ENCODE measurements at regions not wholly inside any gene's neighbourhood (a gene's known extent, or its start where the extent isn't known, plus 50 kb on each side); places are given as distances from the start of the nearest gene placed in this dataset.

DNA sequence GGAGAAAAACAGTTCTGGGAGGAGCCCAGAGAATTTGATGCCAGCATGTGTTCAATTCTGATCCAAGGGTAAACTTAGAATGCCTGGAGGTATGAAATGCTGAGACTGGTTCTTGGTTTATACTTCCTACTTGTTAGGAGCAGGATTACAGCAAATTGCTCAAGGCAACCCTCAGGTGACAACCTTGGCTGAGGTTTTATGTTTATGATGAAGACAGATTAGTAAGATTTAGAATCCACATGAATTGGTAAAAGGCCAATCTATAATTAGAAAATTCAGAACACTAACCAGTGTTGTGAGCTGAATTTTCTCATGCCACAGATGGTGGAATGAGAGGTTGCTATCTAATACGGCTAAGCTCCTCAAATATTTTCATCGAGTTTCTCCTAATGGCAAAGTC lies 235.3 kb upstream of the NRIP1 start:
- no peaks in the 10 kb centered on the region for H3K9me3 ChIP-seq (ENCODE audit: control insufficient read depth, insufficient read depth, low read depth, low read length)
- H3K36me3 ChIP-seq (ENCODE audit: control insufficient read depth in 2 of 2, insufficient read depth in 1 of 2, low read length in 2 of 2) = no peaks in the 10 kb centered on the region
- ChIA-PET POLR2A (no interaction called here), CTCF (no interaction called here)
- H3K4me3 ChIP-seq (ENCODE audit: low read depth, low read length) = no peak overlapping the region
- no peaks in the 10 kb centered on the region for H3K4me1 ChIP-seq (ENCODE audit: control insufficient read depth, insufficient read depth, low read length)
- H3K27ac ChIP-seq (ENCODE audit: extremely low read depth, low read depth, low read length) = no peak overlapping the region
- TF ChIP-seq ZBTB1 (tag by site-specific recombination; IDR thresholded peaks at IDR 0.05) = no peak
- TF ChIP-seq ZNF341 (tag by site-specific recombination; IDR thresholded peaks at IDR 0.05; ENCODE audit: low read depth) = no peak
- no peak for TF ChIP-seq ZNF600 (tag by site-specific recombination; IDR thresholded peaks at IDR 0.05)
- no peak for TF ChIP-seq IKZF3 (tag by site-specific recombination; IDR thresholded peaks at IDR 0.05)
- no peak for TF ChIP-seq GLIS1 (tag by site-specific recombination; IDR thresholded peaks at IDR 0.05)

DNA sequence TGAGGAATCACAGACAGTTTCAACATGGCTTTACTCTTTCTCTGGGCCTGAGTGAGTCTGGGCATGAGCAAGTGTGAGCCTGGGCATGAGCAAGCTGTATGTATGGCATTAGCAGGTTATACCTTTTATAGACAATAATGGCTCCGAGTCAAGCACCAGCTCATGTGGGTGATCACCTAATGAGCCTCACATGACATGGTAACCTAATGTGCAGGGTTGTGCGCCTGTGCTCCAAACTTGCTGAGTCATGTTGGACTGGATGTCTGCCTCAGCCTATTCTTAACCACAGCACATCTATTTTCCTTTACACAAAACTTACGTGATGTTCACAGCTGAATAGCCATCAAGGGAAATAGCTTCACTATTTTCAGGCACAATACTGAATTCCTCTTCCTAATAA lies 236.2 kb upstream of the NRIP1 start:
- ChIA-PET POLR2A (no interaction called here), CTCF (no interaction called here)
- peak; percentile 94; the same call in 1 of the 2 replicates for TF ChIP-seq TRIM28 (IDR thresholded peaks at IDR 0.05; ENCODE audit: borderline replicate concordance, low read length)
- TF ChIP-seq SP7 (tag by site-specific recombination; IDR thresholded peaks at IDR 0.05) = no peak
- TF ChIP-seq ZXDB (tag by site-specific recombination; IDR thresholded peaks at IDR 0.05) = no peak
- no peak for TF ChIP-seq ZNF510 (tag by site-specific recombination; IDR thresholded peaks at IDR 0.05; ENCODE audit: insufficient replicate concordance)
- TF ChIP-seq SETDB1 (IDR thresholded peaks at IDR 0.05; ENCODE audit: insufficient read length, low read length) = peak; percentile 85
- TF ChIP-seq, protein P1, sequence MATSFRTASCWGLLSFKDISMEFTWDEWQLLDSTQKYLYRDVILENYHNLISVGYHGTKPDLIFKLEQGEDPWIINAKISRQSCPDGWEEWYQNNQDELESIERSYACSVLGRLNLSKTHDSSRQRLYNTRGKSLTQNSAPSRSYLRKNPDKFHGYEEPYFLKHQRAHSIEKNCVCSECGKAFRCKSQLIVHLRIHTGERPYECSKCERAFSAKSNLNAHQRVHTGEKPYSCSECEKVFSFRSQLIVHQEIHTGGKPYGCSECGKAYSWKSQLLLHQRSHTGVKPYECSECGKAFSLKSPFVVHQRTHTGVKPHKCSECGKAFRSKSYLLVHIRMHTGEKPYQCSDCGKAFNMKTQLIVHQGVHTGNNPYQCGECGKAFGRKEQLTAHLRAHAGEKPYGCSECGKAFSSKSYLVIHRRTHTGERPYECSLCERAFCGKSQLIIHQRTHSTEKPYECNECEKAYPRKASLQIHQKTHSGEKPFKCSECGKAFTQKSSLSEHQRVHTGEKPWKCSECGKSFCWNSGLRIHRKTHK (tag by site-specific recombination; IDR thresholded peaks at IDR 0.05) = no peak
- TF ChIP-seq KLF16 (tag by site-specific recombination; IDR thresholded peaks at IDR 0.05) = no peak
- no peak for TF ChIP-seq KLF17 (tag by site-specific recombination; IDR thresholded peaks at IDR 0.05)
- Histone ChIP-seq H3K36me3 (ENCODE audit: control insufficient read depth in 2 of 2, insufficient read depth in 1 of 2, low read length in 2 of 2) (no peaks in the 10 kb centered on the region), H3K27ac (ENCODE audit: extremely low read depth, low read depth, low read length) (no peak overlapping the region), H3K9me3 (ENCODE audit: control insufficient read depth, insufficient read depth, low read depth, low read length) (no peaks in the 10 kb centered on the region), H3K4me1 (ENCODE audit: control insufficient read depth, insufficient read depth, low read length) (no peaks in the 10 kb centered on the region), H3K4me3 (ENCODE audit: low read depth, low read length) (no peak overlapping the region)

GRCh38 chr21:15301736-15302135 lies 236.9 kb upstream of the NRIP1 start:
- CTCF ChIA-PET = interaction anchor here (0.6 kb wide), 2 partner anchors 14 to 26 kb away, joined by 3 read pairs; no protein-coding TSS in a partner anchor

More at GRCh38 chr21:15301736-15302135, 236.9 kb upstream of the NRIP1 start:
- TF ChIP-seq, protein P2, sequence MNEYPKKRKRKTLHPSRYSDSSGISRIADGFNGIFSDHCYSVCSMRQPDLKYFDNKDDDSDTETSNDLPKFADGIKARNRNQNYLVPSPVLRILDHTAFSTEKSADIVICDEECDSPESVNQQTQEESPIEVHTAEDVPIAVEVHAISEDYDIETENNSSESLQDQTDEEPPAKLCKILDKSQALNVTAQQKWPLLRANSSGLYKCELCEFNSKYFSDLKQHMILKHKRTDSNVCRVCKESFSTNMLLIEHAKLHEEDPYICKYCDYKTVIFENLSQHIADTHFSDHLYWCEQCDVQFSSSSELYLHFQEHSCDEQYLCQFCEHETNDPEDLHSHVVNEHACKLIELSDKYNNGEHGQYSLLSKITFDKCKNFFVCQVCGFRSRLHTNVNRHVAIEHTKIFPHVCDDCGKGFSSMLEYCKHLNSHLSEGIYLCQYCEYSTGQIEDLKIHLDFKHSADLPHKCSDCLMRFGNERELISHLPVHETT (tag by site-specific recombination; IDR thresholded peaks at IDR 0.05) = no peak
- TF ChIP-seq ZNF19 (tag by site-specific recombination; IDR thresholded peaks at IDR 0.05; ENCODE audit: low read depth) (no peak), ZNF791 (tag by site-specific recombination; IDR thresholded peaks at IDR 0.05) (no peak), ZNF138 (tag by site-specific recombination; IDR thresholded peaks at IDR 0.05; ENCODE audit: borderline replicate concordance) (no peak), SCRT2 (tag by site-specific recombination; IDR thresholded peaks at IDR 0.05) (no peak), FEZF1 (tag by site-specific recombination; IDR thresholded peaks at IDR 0.05) (no peak), ZNF416 (tag by site-specific recombination; IDR thresholded peaks at IDR 0.05) (no peak), ZNF114 (tag by site-specific recombination; IDR thresholded peaks at IDR 0.05) (no peak), ZFP37 (tag by site-specific recombination; IDR thresholded peaks at IDR 0.05) (no peak), ZNF449 (tag by site-specific recombination; IDR thresholded peaks at IDR 0.05) (no peak)
- no peaks in the 10 kb centered on the region for H3K9me3 ChIP-seq (ENCODE audit: control insufficient read depth, insufficient read depth, low read depth, low read length)
- POLR2A ChIA-PET = no interaction called here
- H3K4me3 ChIP-seq (ENCODE audit: low read depth, low read length) = no peak overlapping the region
- H3K27ac ChIP-seq (ENCODE audit: extremely low read depth, low read depth, low read length) = no peak overlapping the region
- H3K36me3 ChIP-seq (ENCODE audit: control insufficient read depth in 2 of 2, insufficient read depth in 1 of 2, low read length in 2 of 2) = no peaks in the 10 kb centered on the region
- H3K4me1 ChIP-seq (ENCODE audit: control insufficient read depth, insufficient read depth, low read length) = no peaks in the 10 kb centered on the region

Data from HEK293 (cell line).